B cell (primary cell): ENCODE measurements at regions not wholly inside any gene's neighbourhood (a gene's known extent, or its start where the extent isn't known, plus 50 kb on each side); places are given as distances from the start of the nearest gene placed in this dataset.

Experiments
- ATAC-seq: fragments of 200-7000 bp; cut with Tn5 transposase; one replicate; pipeline ENCODE4 v1.10.0; 2021; ENCODE audit warnings: low read depth, mild to moderate bottlenecking, moderate number of reproducible peaks, moderate library complexity
- CTCF ChIA-PET: fragments of 350-600 bp; sonication (Branson Sonifier 250); formaldehyde crosslinking; loops from one replicate; lab custom pipeline; 2021; ENCODE audit warnings: antibody characterized with exemption, inconsistent platforms; lab: Charles Lee
- POLR2A ChIA-PET: fragments of 350-600 bp; sonication (Branson Sonifier 250); formaldehyde crosslinking; loops from one replicate; lab custom pipeline; 2021; ENCODE audit warnings: antibody characterized with exemption; lab: Charles Lee
- DNase-seq: peaks from one replicate; pipeline ENCODE4 v3.0.0; 2013
- H2AFZ ChIP-seq: 2 replicates; pipeline ENCODE4 v1.6.1; 2012; ENCODE audit warnings: mild to moderate bottlenecking, low read depth, low read length; ENCODE audit not compliant: insufficient read depth, poor library complexity, severe bottlenecking
- H3K27ac ChIP-seq, 2 donors: 1 replicate in 1 of 2; 2 replicates in 1 of 2; pipeline ENCODE4 v1.5.1; 2012 to 2013; ENCODE audit warnings: low read length in 2 of 2, mild to moderate bottlenecking in 2 of 2, moderate library complexity in 1 of 2
- H3K27me3 ChIP-seq, 4 experiments: fragments of 200-600 bp in 1 of 4; sonication (generic) in 1 of 4; replicated peaks in 1 of 4; 1 replicate in 2 of 4; 2 replicates in 2 of 4; pipeline versions ENCODE4 v1.6.1 to v1.7.0; 2013 to 2016; ENCODE audit warnings: low read length in 3 of 4, mild to moderate bottlenecking in 2 of 4, mixed read lengths in 1 of 4, moderate library complexity in 1 of 4; ENCODE audit not compliant: insufficient read depth in 4 of 4, control insufficient read depth in 3 of 4; ENCODE audit errors: control extremely low read depth in 1 of 4
- H3K36me3 ChIP-seq, 2 experiments: replicated peaks in 1 of 2; 1 replicate in 1 of 2; 2 replicates in 1 of 2; pipeline versions ENCODE4 v1.6.1 to v1.7.1; 2013; ENCODE audit warnings: low read length in 1 of 2; ENCODE audit not compliant: insufficient read depth in 2 of 2, control insufficient read depth in 1 of 2; ENCODE audit errors: control extremely low read depth in 1 of 2, extremely low read depth in 1 of 2
- H3K4me1 ChIP-seq, 2 donors: fragments of 200-600 bp in 1 of 2; sonication (generic) in 1 of 2; 1 replicate in 1 of 2; 2 replicates in 1 of 2; pipeline versions ENCODE4 v1.5.1 to v1.6.1; 2013 to 2017; ENCODE audit warnings: low read length in 2 of 2; ENCODE audit not compliant: control insufficient read depth in 2 of 2, insufficient read depth in 2 of 2
- H3K4me2 ChIP-seq: replicated peaks from 2 replicates; pipeline ENCODE3; 2012; ENCODE audit warnings: mild to moderate bottlenecking, low read depth, low read length; ENCODE audit not compliant: poor library complexity, severe bottlenecking
- H3K4me3 ChIP-seq, 5 experiments: fragments of 200-600 bp in 1 of 5; sonication (generic) in 1 of 5; 1 replicate in 3 of 5; 2 replicates in 2 of 5; pipeline versions ENCODE4 v1.5.1 to v1.7.0; 2011 to 2016; ENCODE audit warnings: low read length in 4 of 5, mild to moderate bottlenecking in 4 of 5, low read depth in 2 of 5, control low read depth in 1 of 5, moderate library complexity in 1 of 5; ENCODE audit not compliant: insufficient read depth in 1 of 5; ENCODE audit errors: control extremely low read depth in 1 of 5, extremely low read depth in 1 of 5
- H3K79me2 ChIP-seq: fragments of 200-600 bp; sonication (generic); one replicate; pipeline ENCODE4 v1.6.0; 2016; ENCODE audit warnings: low read length; ENCODE audit not compliant: control insufficient read depth, insufficient read depth
- H3K9ac ChIP-seq: fragments of 200-600 bp; sonication (generic); 2 replicates; pipeline ENCODE4 v1.6.1; 2017; ENCODE audit warnings: mild to moderate bottlenecking, low read length, moderate library complexity
- H3K9me3 ChIP-seq, 3 donors: one replicate each; pipeline versions ENCODE4 v1.6.1 to v1.7.1; 2013; ENCODE audit warnings: low read length in 2 of 3; ENCODE audit not compliant: control insufficient read depth in 2 of 3, insufficient read depth in 1 of 3; ENCODE audit errors: control extremely low read depth in 1 of 3
- H4K20me1 ChIP-seq: 2 replicates; pipeline ENCODE4 v1.6.0; 2012; ENCODE audit warnings: mild to moderate bottlenecking, low read length; ENCODE audit not compliant: insufficient read depth, control insufficient read depth, poor library complexity, severe bottlenecking
- H3K27ac Mint-ChIP-seq: one replicate; pipeline ENCODE4 v1.8.0; 2021; ENCODE audit warnings: mixed read lengths
- H3K27me3 Mint-ChIP-seq: one replicate; pipeline ENCODE4 v1.8.0; 2021; ENCODE audit warnings: mixed read lengths
- H3K4me1 Mint-ChIP-seq: one replicate; pipeline ENCODE4 v1.8.0; 2021; ENCODE audit warnings: mixed read lengths
- H3K4me3 Mint-ChIP-seq: one replicate; pipeline ENCODE4 v1.8.0; 2021; ENCODE audit warnings: mixed read lengths
- H3K9me3 Mint-ChIP-seq: one replicate; pipeline ENCODE4 v1.8.0; 2022; ENCODE audit warnings: mixed read lengths; ENCODE audit not compliant: insufficient read depth
- EZH2 ChIP-seq: IDR thresholded peaks from 2 replicates; pipeline ENCODE4 v1.6.1; 2012; ENCODE audit warnings: borderline replicate concordance, low read depth, mild to moderate bottlenecking, moderate library complexity, low read length; ENCODE audit not compliant: insufficient read depth, poor library complexity, severe bottlenecking
- WGBS: methylation state at CpG from one replicate; pipeline ENCODE4 v1.1.5; 2013; ENCODE audit warnings: missing lambda C conversion rate; ENCODE audit not compliant: insufficient coverage; 5-methylcytosine and 5-hydroxymethylcytosine counted together
- intact Hi-C: fragments of 100-400 bp; cut with micrococcal nuclease; formaldehyde crosslinking; loops from one replicate; pipeline ENCODE4 v1.10.0; 2022
- TF ChIP-seq, protein P1 (sequence below): fragments of 200-600 bp; IDR thresholded peaks from one replicate; pipeline ENCODE4 v1.8.0; 2022; ENCODE audit warnings: antibody characterized with exemption, mild to moderate bottlenecking

GRCh38 chr4:178899084-178899483, 1456.8 kb upstream of the AGA start:
- no peaks in the 10 kb centered on the region for H3K27me3 ChIP-seq
- H3K27ac ChIP-seq: no peak overlapping the region
- no peak overlapping the region for H2AFZ ChIP-seq
- H3K4me1 Mint-ChIP-seq: no peaks in the 10 kb centered on the region
- no peaks in the 10 kb centered on the region for H3K36me3 ChIP-seq
- ChIA-PET POLR2A (no interaction called here), CTCF (no interaction called here)
- TF ChIP-seq EZH2: no peak
- TF ChIP-seq, protein P1, sequence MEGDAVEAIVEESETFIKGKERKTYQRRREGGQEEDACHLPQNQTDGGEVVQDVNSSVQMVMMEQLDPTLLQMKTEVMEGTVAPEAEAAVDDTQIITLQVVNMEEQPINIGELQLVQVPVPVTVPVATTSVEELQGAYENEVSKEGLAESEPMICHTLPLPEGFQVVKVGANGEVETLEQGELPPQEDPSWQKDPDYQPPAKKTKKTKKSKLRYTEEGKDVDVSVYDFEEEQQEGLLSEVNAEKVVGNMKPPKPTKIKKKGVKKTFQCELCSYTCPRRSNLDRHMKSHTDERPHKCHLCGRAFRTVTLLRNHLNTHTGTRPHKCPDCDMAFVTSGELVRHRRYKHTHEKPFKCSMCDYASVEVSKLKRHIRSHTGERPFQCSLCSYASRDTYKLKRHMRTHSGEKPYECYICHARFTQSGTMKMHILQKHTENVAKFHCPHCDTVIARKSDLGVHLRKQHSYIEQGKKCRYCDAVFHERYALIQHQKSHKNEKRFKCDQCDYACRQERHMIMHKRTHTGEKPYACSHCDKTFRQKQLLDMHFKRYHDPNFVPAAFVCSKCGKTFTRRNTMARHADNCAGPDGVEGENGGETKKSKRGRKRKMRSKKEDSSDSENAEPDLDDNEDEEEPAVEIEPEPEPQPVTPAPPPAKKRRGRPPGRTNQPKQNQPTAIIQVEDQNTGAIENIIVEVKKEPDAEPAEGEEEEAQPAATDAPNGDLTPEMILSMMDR: no peak
- H4K20me1 ChIP-seq: no peaks in the 10 kb centered on the region
- no peak overlapping the region for H3K4me3 ChIP-seq
- no peak overlapping the region for H3K4me3 Mint-ChIP-seq
- WGBS: no CpG with 5 or more reads among the region's 2 CpGs
- H3K27ac Mint-ChIP-seq: no peak overlapping the region
- intact Hi-C loops: no loop called here
- DNase-seq (no peak), ATAC-seq (no peak)
- H3K4me2 ChIP-seq: no peak overlapping the region
- no peaks in the 10 kb centered on the region for H3K27me3 Mint-ChIP-seq
- no peaks in the 10 kb centered on the region for H3K79me2 ChIP-seq
- H3K9ac ChIP-seq: no peak overlapping the region
- peaks cover 3% of the 10 kb centered on the region for H3K9me3 Mint-ChIP-seq
- no peaks in the 10 kb centered on the region for H3K4me1 ChIP-seq
- peaks cover 0 to 14% (median 0%) of the 10 kb centered on the region in 3 donors for H3K9me3 ChIP-seq

GRCh38 chr4:178917756-178918155, 1475.5 kb upstream of the AGA start:
- intact Hi-C loops: no loop called here
- ATAC-seq: no peak

More at GRCh38 chr4:178917756-178918155, 1475.5 kb upstream of the AGA start:
- Histone ChIP-seq H3K4me2 (no peak overlapping the region), H2AFZ (no peak overlapping the region), H3K36me3 (no peaks in the 10 kb centered on the region), H3K9me3 (peaks cover 0 to 12% (median 1%) of the 10 kb centered on the region in 3 donors), H3K27ac (no peak overlapping the region), H3K9ac (no peak overlapping the region), H3K79me2 (no peaks in the 10 kb centered on the region), H4K20me1 (no peaks in the 10 kb centered on the region), H3K4me1 (no peaks in the 10 kb centered on the region), H3K27me3 (no peaks in the 10 kb centered on the region), H3K4me3 (no peak overlapping the region)
- POLR2A ChIA-PET: no interaction called here
- Mint-ChIP-seq H3K4me3 (no peak overlapping the region), H3K4me1 (no peaks in the 10 kb centered on the region), H3K27ac (no peak overlapping the region), H3K9me3 (no peaks in the 10 kb centered on the region), H3K27me3 (no peaks in the 10 kb centered on the region)
- CTCF ChIA-PET: no interaction called here
- no peak for TF ChIP-seq EZH2
- TF ChIP-seq, protein P1: no peak
- DNase-seq: no peak
- no CpG with 5 or more reads among the region's 1 CpG for WGBS
